ENCODE measurements at regions not wholly inside any gene's neighbourhood (a gene's known extent, or its start where the extent isn't known, plus 50 kb on each side); places are given as distances from the start of the nearest gene placed in this dataset.

DNA sequence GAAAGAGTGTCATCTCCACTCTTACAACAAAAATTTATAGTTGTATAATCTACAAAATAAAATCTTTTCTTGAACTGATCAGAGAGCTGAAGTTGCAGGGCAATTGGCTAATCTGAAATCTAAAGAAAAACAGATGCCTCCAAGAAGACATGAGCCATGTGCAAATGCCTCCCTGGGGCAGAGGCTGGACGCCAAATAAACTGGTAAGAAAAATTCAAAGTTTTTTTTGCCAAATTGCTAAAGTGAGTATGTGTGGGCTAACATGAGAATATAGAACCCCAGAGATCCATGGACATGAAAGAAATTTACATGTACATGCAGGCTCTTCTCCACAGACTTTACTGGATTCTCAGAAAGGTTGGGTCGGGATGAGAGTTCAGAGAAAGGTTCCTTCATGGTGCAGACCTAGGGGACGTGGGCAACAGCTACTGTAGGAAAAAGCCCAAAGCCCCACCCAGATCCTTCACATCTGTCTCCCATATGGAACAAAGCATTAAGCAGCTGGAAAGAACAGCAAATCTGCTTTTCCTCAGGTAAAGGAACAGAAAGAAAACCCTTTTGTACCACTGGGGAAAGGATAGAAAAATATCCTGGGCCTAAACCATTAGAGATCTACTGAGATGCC, 90.5 kb upstream of the SIRPG start:
- no peak for TF ChIP-seq POLR2A (IDR thresholded peaks at IDR 0.05; ENCODE audit: low read depth, low read length)
- no peak for TF ChIP-seq GATA2 (IDR thresholded peaks at IDR 0.05; ENCODE audit: insufficient read depth, insufficient read length, low read depth, low read length)

Data from endothelial cell of umbilical vein (primary cell).